NCI-H2107 treated with DMSO at 0.1 percent for 48 hours (cell line): ENCODE measurements at regions not wholly inside any gene's neighbourhood (a gene's known extent, or its start where the extent isn't known, plus 50 kb on each side); places are given as distances from the start of the nearest gene placed in this dataset.
"Not testable (repeated sequence)": the region's sequence is repeated elsewhere in the genome, so short reads cannot be mapped to it uniquely, and the experiment has no call there.

Source experiments
- DNase-seq: peaks from one replicate; lab custom pipeline; 2025; ENCODE audit not compliant: unreplicated experiment; lab: John Stamatoyannopoulos, UW

DNA sequence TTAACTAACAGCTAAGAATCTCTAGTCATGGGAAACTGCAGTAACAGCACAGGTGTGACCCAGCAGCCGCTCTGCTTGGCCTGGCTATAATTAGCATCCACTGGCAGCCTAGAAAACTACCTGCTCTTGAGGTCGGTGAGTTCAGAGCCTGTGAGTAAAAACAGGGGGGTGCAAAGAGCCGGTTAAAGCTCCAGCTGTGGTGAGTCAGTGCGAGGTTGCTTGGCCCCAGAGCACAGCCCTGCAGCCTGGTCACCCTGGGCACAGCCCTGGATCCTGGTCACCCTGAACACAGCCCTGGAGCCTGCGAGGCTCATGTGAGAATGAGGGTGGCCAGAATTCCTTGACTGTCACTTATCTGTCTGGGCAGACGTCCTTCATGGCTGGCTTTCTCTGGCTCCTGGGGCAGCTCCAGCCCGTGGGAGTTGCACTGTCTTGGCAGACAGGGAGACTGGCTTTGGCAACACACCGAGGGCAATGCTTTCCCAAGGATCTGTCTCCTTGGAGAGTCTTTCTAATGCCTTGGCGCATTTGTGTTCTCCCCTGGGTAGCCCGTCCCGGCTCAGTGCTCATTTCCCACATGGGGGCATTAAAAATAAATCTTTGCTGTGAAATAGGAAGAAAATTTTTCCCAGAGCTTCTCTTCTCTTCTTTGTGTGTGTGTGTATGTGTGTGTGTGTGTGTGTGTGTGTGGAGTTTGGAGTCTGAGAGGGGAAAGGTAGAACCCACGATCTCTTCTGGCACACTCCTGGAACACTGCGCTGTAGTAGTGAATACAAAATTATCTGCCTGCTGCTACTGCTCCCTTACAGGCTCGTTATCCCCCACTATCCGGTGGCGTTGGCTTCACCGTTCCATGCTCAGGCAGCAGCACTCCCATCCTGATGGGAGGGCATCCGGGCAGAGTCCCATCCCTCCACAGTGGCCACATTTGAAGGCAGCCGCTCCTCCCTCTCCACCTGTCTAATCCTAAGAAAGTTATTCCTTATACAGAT is 250.2 kb upstream of the MEX3C start:
- DNase-seq: no peak

DNA sequence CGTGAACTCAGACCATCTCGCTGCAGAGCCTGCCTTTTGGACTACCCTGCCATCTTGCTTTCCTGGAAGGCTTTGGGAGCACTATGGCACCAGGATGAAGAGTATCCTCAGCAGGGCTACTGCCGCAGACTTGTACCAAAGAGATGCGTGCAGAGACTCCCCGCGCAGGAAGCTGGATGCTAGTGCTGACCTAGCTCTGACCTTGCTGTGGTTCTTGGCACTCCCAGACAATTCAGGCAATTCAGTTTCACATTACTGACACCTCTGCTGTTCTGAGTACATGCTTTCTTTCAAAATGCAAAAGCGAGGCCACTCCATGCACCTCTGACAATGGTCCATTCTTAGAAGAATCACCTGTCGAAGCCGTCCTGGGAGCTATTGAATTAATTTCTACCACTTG is 251.5 kb upstream of the MEX3C start:
- DNase-seq: no peak

DNA sequence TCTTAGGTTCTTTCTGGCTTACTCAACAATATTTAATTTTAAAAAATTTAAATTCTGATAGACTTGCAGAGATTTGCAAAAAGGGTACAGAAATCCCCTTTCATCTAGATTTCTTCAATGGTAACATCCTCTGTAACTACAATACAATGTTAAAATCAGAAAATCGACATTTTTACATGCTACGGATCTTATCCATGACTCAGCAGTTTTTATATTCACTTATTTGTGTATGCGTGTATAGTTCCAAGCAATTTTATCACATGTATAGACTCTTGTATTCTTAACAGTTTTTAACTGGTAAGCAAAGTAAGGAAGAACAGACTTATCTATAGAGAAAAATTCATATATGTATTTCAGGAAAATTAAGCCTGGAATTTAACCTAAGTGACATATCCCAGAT is 256.1 kb upstream of the MEX3C start:
- DNase-seq: no peak

DNA sequence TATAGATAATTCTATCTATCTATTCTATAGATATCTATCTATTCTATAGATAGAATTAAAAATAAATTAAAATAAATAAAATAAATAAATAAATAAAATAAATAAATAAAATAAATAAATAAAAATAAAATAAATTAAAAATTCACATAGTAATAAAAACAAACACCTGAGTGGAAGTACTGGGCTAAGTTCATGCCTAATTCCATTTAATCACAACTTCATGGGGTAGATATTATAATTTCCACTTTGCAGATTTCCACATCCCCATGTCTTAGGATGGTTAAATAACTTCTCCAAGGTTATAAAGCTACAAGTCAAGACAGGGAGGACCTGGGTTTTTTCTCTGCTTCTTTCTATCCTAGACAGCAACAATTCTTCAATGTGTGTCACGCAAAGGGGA is 261.4 kb upstream of the MEX3C start:
- DNase-seq: no peak

DNA sequence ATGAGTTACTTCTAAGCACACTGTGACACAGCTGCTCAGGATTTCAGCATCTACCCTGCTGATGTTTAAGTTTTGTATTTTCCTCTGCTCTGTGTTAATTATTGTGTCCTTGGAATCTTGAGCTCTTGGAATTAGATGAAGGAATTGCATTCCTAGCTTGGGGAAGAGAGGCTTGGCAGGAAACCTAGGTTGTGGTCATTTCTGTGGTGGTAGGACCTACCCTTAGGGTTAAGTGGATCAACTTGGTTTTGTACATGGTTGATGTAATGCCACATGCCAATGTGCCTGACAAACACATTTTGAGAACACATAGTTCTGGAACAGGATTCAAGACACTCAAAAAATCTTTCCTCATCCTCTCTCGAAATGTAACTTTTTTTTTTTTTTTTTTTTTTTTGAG is 264.5 kb upstream of the MEX3C start:
- DNase-seq: no peak

DNA sequence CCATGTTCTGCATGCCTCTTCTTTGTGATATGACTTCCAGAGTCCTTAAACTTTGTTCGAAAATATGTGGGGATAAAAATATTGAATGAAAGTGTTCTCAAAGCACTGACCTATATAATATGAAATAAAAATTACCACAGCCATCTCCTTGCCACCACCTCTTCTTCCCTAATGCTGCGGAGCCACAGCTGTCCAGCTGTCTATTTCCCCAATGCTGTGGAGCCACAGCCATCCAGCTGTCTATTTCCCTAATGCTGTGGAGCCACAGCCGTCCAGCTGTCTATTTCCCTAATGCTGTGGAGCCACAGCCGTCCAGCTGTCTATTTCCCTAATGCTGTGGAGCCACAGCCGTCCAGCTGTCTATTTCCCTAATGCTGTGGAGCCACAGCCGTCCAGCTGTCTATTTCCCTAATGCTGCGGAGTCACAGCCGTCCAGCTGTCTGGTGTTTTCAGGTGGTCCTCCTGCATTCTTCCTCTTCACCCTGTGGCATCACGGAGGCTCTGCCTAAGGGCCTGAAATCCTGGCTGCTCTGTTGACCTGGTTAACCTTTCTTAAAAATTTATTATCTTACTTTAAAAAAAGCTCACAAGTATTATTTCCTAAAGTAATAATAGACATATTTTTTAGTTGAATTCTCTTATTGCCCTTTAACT is 266.1 kb upstream of the MEX3C start:
- no peak for DNase-seq

DNA sequence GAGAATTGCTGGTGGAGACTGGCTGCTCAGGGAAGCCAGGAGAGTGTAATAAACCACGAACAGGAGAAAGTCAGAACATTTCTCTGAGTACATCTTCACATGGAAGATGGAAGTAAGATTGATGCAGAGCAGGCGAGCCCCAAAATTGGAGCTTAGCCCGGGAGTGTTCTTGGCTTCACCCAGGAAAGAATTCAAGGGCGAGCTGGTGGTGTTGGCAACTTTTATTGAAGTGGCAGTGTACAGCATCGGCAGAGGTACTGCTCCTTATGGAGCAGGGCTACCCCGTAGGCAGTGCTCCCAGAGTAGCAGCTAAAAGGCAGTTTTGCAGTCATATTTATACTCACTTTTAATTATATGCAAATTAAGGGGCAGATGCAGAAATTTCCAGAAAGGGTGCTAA is 281.4 kb upstream of the MEX3C start:
- no peak for DNase-seq

DNA sequence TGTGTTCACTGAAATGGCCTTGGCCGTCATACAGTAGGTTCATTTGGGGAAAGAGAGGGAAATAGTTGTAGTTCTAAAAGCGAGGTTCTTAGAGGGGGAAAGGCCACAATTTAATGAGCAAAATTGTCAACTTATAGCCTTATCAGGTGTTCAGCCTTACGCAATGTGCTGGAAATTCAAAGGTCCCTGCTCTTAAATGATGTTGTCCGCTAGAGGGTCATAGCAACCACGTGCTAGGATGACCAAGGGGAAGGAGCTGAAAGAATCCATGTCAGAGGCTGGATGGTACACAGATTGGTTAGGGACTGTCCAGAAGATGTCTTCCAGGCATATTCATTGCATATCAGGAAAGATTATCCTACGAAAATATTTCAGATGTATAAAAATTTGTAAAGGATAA is 282.3 kb upstream of the MEX3C start:
- no peak for DNase-seq

DNA sequence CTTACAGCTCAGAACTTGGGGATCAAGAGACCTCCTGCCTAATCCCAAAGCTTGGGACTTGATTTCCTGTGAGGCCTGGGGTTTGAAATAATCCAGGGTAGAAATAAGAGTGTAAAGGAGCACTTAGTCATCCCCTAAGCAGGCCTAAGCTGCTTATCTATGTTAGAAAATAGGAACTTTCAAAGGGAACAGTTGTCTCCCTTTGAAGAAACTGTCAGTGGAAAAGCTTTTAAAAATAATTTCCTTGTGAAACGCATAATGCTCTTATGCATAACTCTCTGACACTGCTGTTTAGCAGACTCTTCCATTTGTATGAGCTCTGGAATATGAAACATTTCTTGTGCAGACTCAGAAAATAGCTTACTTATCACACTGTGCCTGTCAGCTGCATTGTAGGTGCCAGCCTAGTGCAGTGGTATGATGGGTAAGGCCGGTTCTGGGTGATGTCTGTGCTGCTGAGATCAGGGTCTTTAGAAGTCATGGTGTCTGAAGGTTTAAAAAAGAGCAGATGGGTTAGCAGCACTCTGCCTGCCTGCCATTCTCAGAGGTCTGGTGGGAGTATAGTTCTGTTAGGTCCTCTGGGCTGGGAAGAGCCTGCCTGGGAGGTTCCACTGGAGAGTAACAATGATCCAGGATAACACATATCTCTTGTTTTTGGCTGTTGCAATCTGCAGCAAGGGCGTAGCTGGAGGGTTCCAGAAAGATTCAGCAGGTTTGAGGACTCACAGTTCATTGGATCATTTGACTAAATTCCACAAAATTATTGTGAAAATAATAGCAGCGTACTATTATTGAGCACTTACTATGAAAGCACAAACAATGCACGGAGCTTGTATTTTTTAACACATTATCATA is 283.2 kb upstream of the MEX3C start:
- no peak for DNase-seq

DNA sequence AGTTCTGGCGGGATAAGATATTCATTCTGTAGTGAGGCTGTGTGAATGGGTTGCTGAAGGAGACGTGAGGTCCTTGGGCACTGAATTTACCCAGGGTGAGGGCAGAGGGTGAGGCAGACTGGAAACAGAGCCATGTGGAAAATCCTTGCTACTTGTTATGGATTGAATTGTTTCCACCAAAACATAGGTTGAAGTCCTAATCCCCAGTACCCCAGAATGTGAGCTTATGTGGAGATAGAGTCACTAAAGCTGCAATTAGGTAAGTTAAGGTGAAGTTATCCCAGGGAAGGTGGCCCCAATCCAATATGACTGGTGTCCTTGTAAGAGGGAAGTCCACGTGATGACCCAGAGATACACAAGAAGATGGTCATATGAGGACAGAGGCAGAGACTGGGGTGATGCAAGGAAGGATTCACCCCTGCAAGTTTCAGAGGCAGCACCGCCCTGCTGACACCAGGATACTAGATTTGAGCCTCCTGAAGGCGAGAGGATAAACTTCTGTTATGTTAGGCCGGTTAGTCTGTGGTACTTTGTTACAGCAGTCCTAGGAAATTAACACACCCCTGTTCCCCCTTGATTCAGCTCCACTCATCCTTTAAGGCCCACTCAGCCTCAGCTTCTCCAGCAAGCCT is 289.4 kb upstream of the MEX3C start:
- DNase-seq: no peak

DNA sequence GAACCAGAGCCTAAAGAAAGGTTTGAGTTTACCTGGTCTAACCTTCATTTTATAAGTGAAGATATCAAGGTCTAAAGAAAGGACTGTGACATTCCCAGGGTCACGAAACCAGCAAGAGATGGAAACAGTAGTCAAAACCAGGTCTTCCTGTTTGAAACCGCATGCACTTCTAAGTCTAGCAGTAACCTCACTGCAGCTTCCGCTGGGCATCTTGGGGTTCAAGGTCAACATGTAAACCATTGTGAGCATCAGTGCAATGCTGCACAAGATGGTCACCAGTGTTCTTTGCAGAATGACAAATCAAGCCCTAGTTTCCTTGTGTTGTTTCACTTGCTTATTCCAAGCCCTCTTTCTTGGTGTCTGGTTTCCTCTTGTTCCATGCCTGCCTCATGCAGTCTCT is 292.9 kb upstream of the MEX3C start:
- DNase-seq: no peak

DNA sequence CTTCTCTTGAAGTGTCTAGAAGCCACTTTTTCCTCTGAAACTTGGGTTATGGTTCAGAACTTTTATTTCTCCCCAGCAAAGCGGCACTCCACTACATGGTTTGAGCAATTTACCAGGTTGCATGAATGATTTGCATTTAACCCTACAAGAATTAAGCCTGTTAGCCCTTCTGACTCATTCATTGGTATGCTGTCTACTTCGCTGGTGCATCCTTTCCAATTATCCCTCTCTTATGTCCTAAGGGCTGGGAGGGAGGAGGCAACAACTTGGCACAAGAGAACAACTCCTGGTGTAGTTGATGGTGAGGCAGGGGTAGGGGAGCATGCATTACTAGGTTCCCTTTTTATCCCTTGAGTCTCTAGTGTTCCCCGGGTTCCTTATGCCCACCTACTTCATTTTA is 293.4 kb upstream of the MEX3C start:
- DNase-seq: no peak

DNA sequence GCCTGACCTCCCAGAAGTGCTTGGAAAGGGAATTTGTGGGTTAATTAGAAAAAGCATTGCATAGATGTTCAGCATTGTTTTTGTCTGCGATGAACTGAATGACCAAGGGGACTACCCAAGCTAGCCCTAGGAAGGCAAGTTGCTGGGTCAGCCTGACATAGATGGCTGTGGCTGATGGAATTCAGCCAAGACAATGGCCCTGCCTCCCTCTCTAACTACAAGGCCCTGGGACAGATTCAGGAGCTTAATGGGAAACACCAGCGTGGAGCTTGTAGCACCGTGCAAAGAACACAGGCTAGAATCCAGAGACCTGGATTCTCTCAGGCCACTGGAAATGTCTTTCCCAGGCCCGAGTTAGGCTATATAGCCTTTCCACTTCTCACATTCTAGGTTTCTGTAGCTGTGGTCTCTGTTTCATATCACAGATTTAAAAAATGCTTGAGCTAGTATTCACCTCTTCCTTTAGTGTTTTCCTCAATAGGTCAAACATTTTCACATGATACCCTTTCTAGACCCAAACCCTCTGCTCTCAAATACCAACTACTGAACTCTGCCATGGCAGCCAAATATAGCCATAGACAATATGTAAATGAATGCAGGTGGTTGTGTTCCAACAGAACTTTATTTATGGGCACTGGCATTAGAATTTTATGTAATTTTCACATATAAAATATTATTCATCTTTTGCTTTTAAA is 294.3 kb upstream of the MEX3C start:
- no peak for DNase-seq

DNA sequence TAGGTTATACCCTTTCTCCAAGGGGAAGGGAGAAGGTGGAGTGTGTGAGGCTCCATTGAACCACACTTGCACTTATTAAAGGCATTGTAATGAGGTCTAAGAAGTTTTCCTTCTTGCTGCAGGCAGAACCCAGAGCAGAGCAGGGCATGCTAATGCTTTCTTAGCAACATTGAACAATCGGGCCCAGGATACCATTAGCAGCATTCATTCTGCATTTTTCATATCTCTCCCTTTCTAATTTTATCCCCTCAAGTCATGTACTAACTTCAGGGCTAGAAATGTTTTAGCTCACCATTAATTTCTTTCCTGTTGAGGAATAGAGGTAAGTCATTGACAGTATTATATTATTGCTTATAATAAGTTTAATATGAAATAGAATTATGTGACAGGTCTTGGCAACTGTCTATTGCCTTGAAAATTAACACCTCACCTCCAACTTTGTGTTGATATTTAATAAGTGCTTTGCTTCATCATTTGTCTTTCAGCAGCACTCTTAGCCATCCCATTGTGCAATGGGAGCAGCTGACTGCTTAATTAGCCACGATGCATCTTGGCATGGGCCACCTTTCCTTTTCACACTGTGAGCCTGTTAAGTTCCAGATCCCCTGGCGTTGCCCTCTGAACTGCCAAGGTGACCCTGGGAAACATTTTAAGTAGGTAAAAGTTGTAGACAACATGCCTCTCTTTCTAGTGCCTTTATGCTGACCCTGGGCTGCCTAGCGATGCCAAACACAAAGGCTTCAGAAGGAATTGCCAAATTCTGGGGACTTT is 300.8 kb upstream of the MEX3C start:
- DNase-seq: no peak

DNA sequence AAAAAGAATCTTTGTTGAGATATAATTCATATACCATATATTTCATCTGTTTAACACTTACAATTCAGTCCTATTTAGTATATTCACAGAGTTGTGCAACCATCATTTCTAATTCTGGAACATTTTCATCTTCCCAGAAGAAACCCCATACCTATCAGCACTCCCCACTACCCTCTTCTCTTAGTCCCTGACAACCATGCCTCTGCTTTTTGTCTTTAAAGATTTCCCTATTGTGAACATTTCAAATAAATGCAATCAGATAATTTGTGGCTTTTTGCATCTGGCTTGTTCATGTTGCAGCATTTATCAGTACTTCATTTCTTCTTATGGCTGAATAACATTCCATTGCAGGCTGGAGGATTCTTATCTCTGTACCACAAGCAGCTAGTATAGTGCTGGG is 305.9 kb upstream of the MEX3C start:
- no peak for DNase-seq

DNA sequence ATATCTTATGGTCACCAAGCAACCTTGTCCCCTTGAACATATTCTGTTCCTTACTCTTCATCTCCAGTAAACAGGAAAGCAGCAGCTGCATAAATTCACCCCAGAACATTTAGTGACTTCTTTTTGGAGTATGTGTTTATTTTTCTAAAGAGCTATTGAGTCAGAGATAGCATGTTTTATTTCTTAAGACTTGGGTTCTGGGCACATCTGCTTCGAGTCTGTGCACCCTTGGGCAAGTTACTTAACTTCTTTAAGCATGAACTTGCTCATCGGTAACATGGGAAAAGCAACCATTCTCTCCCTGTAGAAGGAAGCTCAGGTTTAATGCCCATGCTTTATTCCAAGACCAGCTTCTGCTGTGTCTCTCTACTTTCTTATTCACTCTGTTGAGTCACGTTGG is 309.3 kb upstream of the MEX3C start:
- no peak for DNase-seq

DNA sequence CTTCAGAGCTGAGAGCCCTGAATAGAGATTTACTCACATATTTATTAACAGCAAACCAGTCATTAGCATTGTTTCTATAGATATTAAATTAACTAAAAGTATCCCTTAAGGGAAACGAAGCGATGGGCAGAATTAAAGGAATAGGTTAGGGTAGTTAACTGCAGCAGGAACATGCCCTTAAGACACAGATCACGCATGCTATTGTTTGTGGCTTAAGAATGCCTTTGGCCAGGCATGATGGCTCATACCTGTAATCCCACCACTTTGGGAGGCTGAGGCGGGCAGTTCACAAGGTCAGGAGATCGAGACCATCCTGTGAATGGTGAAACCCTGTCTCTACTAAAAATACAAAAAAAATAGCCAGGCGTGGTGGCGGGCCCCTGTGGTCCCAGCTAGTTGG is 310.9 kb upstream of the MEX3C start:
- DNase-seq: not testable (repeated sequence)

DNA sequence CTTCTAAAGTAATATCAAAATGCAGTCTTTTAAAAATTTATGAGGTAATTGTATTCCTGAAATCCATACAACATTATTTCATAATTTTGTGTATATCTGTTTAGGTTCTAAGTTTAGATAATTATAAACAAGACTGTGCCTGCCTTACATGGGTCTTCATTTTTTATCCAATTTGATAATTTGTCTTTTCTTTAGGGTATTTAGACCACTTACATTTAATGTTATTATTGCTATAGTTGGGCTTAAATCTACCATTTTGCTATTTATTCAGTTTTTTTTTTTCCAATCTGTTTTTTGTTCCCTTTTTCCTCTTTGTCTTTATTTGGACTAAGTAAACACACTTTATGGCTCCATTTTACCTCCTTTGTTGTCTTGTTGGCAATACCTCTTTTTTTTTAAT is 312.5 kb upstream of the MEX3C start:
- DNase-seq: no peak

DNA sequence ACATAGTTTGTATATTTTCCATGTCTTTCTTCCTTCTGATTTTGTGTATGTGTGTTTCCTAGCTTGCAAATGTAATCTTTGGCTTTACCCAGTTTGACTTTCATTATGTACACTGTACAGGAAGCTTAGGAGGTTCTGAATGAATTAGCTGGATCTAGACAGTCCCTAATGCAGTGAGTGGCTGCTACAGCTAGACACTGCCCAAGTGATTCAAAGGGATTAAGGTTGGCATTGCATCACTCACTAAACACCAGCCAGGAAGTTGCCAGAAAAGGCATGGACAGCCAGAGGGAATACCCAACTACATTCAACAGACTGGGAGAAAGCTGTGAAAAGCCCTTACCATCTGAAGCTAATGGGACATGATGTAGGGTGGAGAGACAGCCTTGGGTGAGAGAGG is 316.0 kb upstream of the MEX3C start:
- DNase-seq: no peak

DNA sequence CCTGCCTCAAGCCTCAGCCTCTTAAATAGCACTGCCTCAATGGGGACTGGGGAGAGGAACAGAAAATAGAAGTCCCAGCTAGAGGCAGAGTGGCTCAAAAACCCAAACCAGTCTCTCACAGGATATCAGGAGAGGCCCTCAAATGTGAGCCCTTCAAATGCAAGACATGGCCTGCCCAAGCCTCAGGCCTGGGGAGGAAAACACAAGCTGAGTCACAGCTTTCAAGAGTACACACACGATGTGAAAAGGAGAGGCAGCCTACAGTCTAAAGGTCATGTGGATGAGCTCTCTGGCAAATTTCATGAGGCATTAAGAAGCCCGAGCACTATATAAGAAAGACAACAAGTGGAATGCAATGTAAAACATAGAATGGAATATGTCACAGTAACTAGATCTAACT is 316.6 kb upstream of the MEX3C start:
- no peak for DNase-seq
